SK-N-MC (cell line): ENCODE measurements at regions not wholly inside any gene's neighbourhood (a gene's known extent, or its start where the extent isn't known, plus 50 kb on each side); places are given as distances from the start of the nearest gene placed in this dataset.

Source experiments
- EZH2 ChIP-seq: fragments of 200-600 bp; sonication (generic); IDR thresholded peaks from one replicate; pipeline ENCODE4 v1.6.1; 2017; ENCODE audit warnings: antibody characterized with exemption
- POLR2AphosphoS5 ChIP-seq: IDR thresholded peaks from 2 replicates; pipeline ENCODE4 v1.6.1; 2012; ENCODE audit warnings: mild to moderate bottlenecking, low read depth, low read length, borderline replicate concordance

- TF ChIP-seq POLR2AphosphoS5, result no peak
- TF ChIP-seq EZH2, result no peak
These were observed 192.4 kb upstream of the SLC16A7 start for GRCh38 chr12:59403259-59403932.
